HepG2 (cell line): ENCODE measurements at regions not wholly inside any gene's neighbourhood (a gene's known extent, or its start where the extent isn't known, plus 50 kb on each side); places are given as distances from the start of the nearest gene placed in this dataset.

Experiments used
- ATAC-seq: fragments of 200-7000 bp; cut with Tn5 transposase; 3 replicates; pipeline ENCODE4 v1.9.1; 2020; ENCODE audit warnings: mild to moderate bottlenecking, moderate library complexity
- BruUV-seq: library from RNA; stranded (reverse); fragments of 400-500 nt; replicated peaks from 2 replicates; lab custom pipeline; 2021; lab: Mats Ljungman, UMichigan
- CTCF ChIA-PET: fragments of 300-600 bp; formaldehyde crosslinking; extraction: SDS; loops from one replicate; lab custom pipeline; 2021; ENCODE audit warnings: low total read pairs, inconsistent platforms, low intra/inter-chr PET ratio; lab: Yijun Ruan, JAX
- POLR2A ChIA-PET: fragments of 350-600 bp; sonication (Branson Sonifier 250); formaldehyde crosslinking; loops from one replicate; lab custom pipeline; 2020; ENCODE audit warnings: antibody characterized with exemption, inconsistent platforms; lab: Yijun Ruan, JAX
- DNase-seq: peaks from one replicate; pipeline ENCODE4 v3.0.0-alpha.2; 2015; ENCODE audit warnings: low spot score
- FAIRE-seq: peaks from 3 replicates; lab custom pipeline; 2011; peaks lifted over from hg19 to GRCh38; lab: Jason Lieb, UNC
- H2AFZ ChIP-seq: one replicate; pipeline ENCODE4 v1.6.1; 2011; ENCODE audit warnings: low read length, inconsistent platforms
- H3K27ac ChIP-seq: fragments of 300-600 bp; 3 replicates; pipeline ENCODE4 v1.8.0; 2011; ENCODE audit warnings: mixed run types, mild to moderate bottlenecking, mixed read lengths, low read length, inconsistent platforms; ENCODE audit not compliant: insufficient read depth; ENCODE audit errors: extremely low read length
- H3K27me3 ChIP-seq, 2 experiments: fragments of 200-600 bp in 1 of 2; 2 replicates in 1 of 2; 3 replicates in 1 of 2; pipeline versions ENCODE4 v1.6.0 to v1.8.0; 2011; ENCODE audit warnings: low read length in 2 of 2, mild to moderate bottlenecking in 2 of 2, moderate library complexity in 2 of 2, inconsistent platforms in 1 of 2; ENCODE audit not compliant: insufficient read depth in 2 of 2, control insufficient read depth in 1 of 2
- H3K36me3 ChIP-seq, 2 experiments: fragments of 200-600 bp in 1 of 2; replicated peaks in 1 of 2; 2 replicates in 1 of 2; 3 replicates in 1 of 2; pipeline versions ENCODE4 v1.5.1 to v1.8.0; 2011; ENCODE audit warnings: low read length in 2 of 2, inconsistent platforms in 1 of 2; ENCODE audit not compliant: insufficient read depth in 2 of 2, control insufficient read depth in 1 of 2
- H3K4me1 ChIP-seq: 2 replicates; pipeline ENCODE4 v1.5.1; 2012; ENCODE audit warnings: low read length, inconsistent platforms; ENCODE audit not compliant: insufficient read depth
- H3K4me2 ChIP-seq: 2 replicates; pipeline ENCODE4 v1.6.0; 2011; ENCODE audit warnings: low read depth, low read length, inconsistent platforms
- H3K4me3 ChIP-seq, 3 experiments: fragments of 200-600 bp in 1 of 3; sonication (generic), shearing (Covaris generic) in 1 of 3; replicated peaks in 1 of 3; 2 replicates each; pipeline ENCODE4 v1.5.1; 2011 to 2016; ENCODE audit warnings: low read length in 3 of 3, inconsistent platforms in 2 of 3, low read depth in 2 of 3, mild to moderate bottlenecking in 2 of 3, control low read depth in 1 of 3, mixed read lengths in 1 of 3; ENCODE audit not compliant: insufficient read depth in 1 of 3
- H3K79me2 ChIP-seq: one replicate; pipeline ENCODE4 v1.6.1; 2011; ENCODE audit warnings: low read length, inconsistent platforms; ENCODE audit not compliant: insufficient read depth
- H3K9ac ChIP-seq: 2 replicates; pipeline ENCODE4 v1.6.0; 2011; ENCODE audit warnings: mild to moderate bottlenecking, low read depth, low read length, inconsistent platforms; ENCODE audit not compliant: insufficient read depth
- H3K9me3 ChIP-seq: 2 replicates; pipeline ENCODE4 v1.5.1; 2012; ENCODE audit warnings: mild to moderate bottlenecking, low read length
- H4K20me1 ChIP-seq: 2 replicates; pipeline ENCODE4 v1.6.0; 2011; ENCODE audit warnings: inconsistent platforms, mild to moderate bottlenecking, low read length, moderate library complexity; ENCODE audit not compliant: insufficient read depth
- IKZF5 ChIP-seq: IDR thresholded peaks from 2 replicates; pipeline ENCODE4 v1.6.1; 2018; ENCODE audit warnings: missing genetic modification reagents, mild to moderate bottlenecking, missing compliant biosample characterization
- KDM3A ChIP-seq: IDR thresholded peaks from 2 replicates; pipeline ENCODE4 v1.6.1; 2018; ENCODE audit warnings: low read depth, missing compliant biosample characterization
- NFKB2 ChIP-seq: sonication (generic); formaldehyde crosslinking; IDR thresholded peaks from 2 replicates; pipeline ENCODE4 v1.4.0; 2020; ENCODE audit warnings: missing genetic modification reagents, borderline replicate concordance
- TBP ChIP-seq: sonication (generic); formaldehyde crosslinking; IDR thresholded peaks from 2 replicates; pipeline ENCODE4 v1.5.0; 2020; ENCODE audit warnings: missing genetic modification reagents
- ZBTB10 ChIP-seq: sonication (generic); formaldehyde crosslinking; IDR thresholded peaks from 2 replicates; pipeline ENCODE4 v1.4.0; 2020; ENCODE audit warnings: missing genetic modification reagents, borderline replicate concordance
- ZSCAN21 ChIP-seq: sonication (generic); formaldehyde crosslinking; IDR thresholded peaks from 2 replicates; pipeline ENCODE4 v1.8.0; 2022; ENCODE audit warnings: mild to moderate bottlenecking, missing genetic modification reagents, moderate library complexity, borderline replicate concordance
- WGBS: methylation state at CpG from one replicate; pipeline ENCODE4 v1.1.6; 2017; ENCODE audit warnings: low lambda C conversion rate; 5-methylcytosine and 5-hydroxymethylcytosine counted together
- in situ Hi-C: cut with HindIII; loops from 2 replicates; pipeline ENCODE4 v1.10.0; 2017; ENCODE audit warnings: low pct_unique_long_range_greater_than_20kb; ENCODE audit not compliant: extremely low pct_ligation_motif_present
- intact Hi-C: fragments of 100-400 bp; cut with micrococcal nuclease; formaldehyde crosslinking; loops from one replicate; pipeline ENCODE4 v1.10.0; 2022; ENCODE audit not compliant: unreplicated experiment

GRCh38 chr9:120001536-120001935 is 578.4 kb downstream of the CDK5RAP2 start:
- Histone ChIP-seq H3K79me2 (no peaks in the 10 kb centered on the region), H3K9me3 (no peaks in the 10 kb centered on the region), H2AFZ (no peak overlapping the region), H3K4me3 (no peak overlapping the region), H4K20me1 (no peaks in the 10 kb centered on the region), H3K27me3 (no peaks in the 10 kb centered on the region; a peak in 1 of 5 replicates), H3K4me1 (no peaks in the 10 kb centered on the region), H3K4me2 (no peak overlapping the region), H3K36me3 (no peaks in the 10 kb centered on the region), H3K27ac (no peak overlapping the region), H3K9ac (no peak overlapping the region)
- ChIA-PET POLR2A (no interaction called here), CTCF (no interaction called here)
- in situ Hi-C loops (no loop called here), intact Hi-C loops (no loop called here)
- no peak for ATAC-seq
- no TSS peak for BruUV-seq
- no peak for DNase-seq
- 11% methylated on average over 7 of the region's 7 CpGs for WGBS
- no peak for TF ChIP-seq NFKB2
- no peak for TF ChIP-seq TBP (CRISPR knock-in tag)
- TF ChIP-seq KDM3A (CRISPR knock-in tag), result no peak
- TF ChIP-seq ZSCAN21 (CRISPR knock-in tag), result no peak
- no peak for TF ChIP-seq IKZF5
- TF ChIP-seq ZBTB10 (CRISPR knock-in tag), result no peak
- FAIRE-seq, result no peak
